Panc1 (cell line): ENCODE measurements at regions not wholly inside any gene's neighbourhood (a gene's known extent, or its start where the extent isn't known, plus 50 kb on each side); places are given as distances from the start of the nearest gene placed in this dataset.

Experiments used
- ATAC-seq: fragments of 200-7000 bp; cut with Tn5 transposase; 2 replicates; pipeline ENCODE4 v1.9.1; 2020; ENCODE audit warnings: mild to moderate bottlenecking, moderate library complexity
- BruUV-seq: library from RNA; stranded (reverse); fragments of 400-500 nt; replicated peaks from 2 replicates; lab custom pipeline; 2021; lab: Mats Ljungman, UMichigan
- CTCF ChIA-PET: fragments of 300-600 bp; sonication (Branson Sonifier 250); formaldehyde crosslinking; loops from one replicate; lab custom pipeline; 2022; ENCODE audit warnings: antibody characterized with exemption; lab: Charles Lee
- POLR2A ChIA-PET: fragments of 300-600 bp; sonication (Branson Sonifier 250); formaldehyde crosslinking; loops from one replicate; lab custom pipeline; 2022; ENCODE audit warnings: antibody characterized with exemption; lab: Charles Lee
- DNase-seq: peaks from one replicate; pipeline ENCODE4 v3.0.0-alpha.2; 2010; ENCODE audit warnings: low read depth, low spot score
- H3K27ac ChIP-seq: 2 replicates; pipeline ENCODE4 v1.5.1; 2011; ENCODE audit warnings: mild to moderate bottlenecking, low read length, inconsistent platforms
- H3K27me3 ChIP-seq: fragments of 200-500 bp; sonication (Bioruptor generic); 2 replicates; pipeline ENCODE4 v1.6.0; 2014; ENCODE audit warnings: low read length, inconsistent platforms; ENCODE audit not compliant: control insufficient read depth, insufficient read depth
- H3K36me3 ChIP-seq: fragments of 200-500 bp; sonication (Bioruptor generic); 2 replicates; pipeline ENCODE4 v1.5.1; 2014; ENCODE audit warnings: inconsistent platforms, mild to moderate bottlenecking, low read length, moderate library complexity; ENCODE audit not compliant: control insufficient read depth, insufficient read depth
- H3K4me1 ChIP-seq: 2 replicates; pipeline ENCODE4 v1.5.1; 2011; ENCODE audit warnings: inconsistent platforms, mild to moderate bottlenecking, low read length, moderate library complexity; ENCODE audit not compliant: control insufficient read depth, insufficient read depth
- H3K4me3 ChIP-seq, 2 experiments: 2 replicates each; pipeline ENCODE4 v1.5.1; 2011 to 2012; ENCODE audit warnings: low read depth in 2 of 2, low read length in 2 of 2, mild to moderate bottlenecking in 2 of 2, inconsistent platforms in 1 of 2, moderate library complexity in 1 of 2
- H3K9me3 ChIP-seq: fragments of 200-500 bp; sonication (Bioruptor generic); 2 replicates; pipeline ENCODE4 v1.5.1; 2014; ENCODE audit warnings: low read depth, mild to moderate bottlenecking, inconsistent platforms, low read length, moderate library complexity; ENCODE audit not compliant: control insufficient read depth, insufficient read depth
- CTCF ChIP-seq: fragments of 450-650 bp; IDR thresholded peaks from 2 replicates; pipeline ENCODE4 v1.5.1; 2017; ENCODE audit warnings: mild to moderate bottlenecking
- POLR2AphosphoS5 ChIP-seq: IDR thresholded peaks from 2 replicates; pipeline ENCODE4 v1.6.1; 2012; ENCODE audit warnings: mild to moderate bottlenecking, low read depth, low read length, moderate library complexity
- SIN3A ChIP-seq: IDR thresholded peaks from 2 replicates; pipeline ENCODE4 v1.6.1; 2012; ENCODE audit warnings: low read depth, mild to moderate bottlenecking, low read length, moderate library complexity, borderline replicate concordance; ENCODE audit not compliant: insufficient read depth
- TCF7L2 ChIP-seq: IDR thresholded peaks from 2 replicates; pipeline ENCODE4 v1.6.1; 2011; ENCODE audit warnings: mild to moderate bottlenecking, low read depth, low read length, inconsistent platforms
- in situ Hi-C: cut with HindIII; loops from 2 replicates; pipeline ENCODE4 v1.10.0; 2016; ENCODE audit warnings: low sequenced_read_pairs, low pct_unique_long_range_greater_than_20kb
- intact Hi-C: fragments of 100-400 bp; cut with micrococcal nuclease; formaldehyde crosslinking; loops from one replicate; pipeline ENCODE4 v1.10.0; 2022; ENCODE audit not compliant: unreplicated experiment
- TF ChIP-seq, protein P1 (sequence below), 2 experiments: IDR thresholded peaks; 2 replicates each; pipeline ENCODE4 v1.6.1; 2011 to 2012; ENCODE audit warnings: low read depth in 2 of 2, control low read depth in 1 of 2, low read length in 1 of 2, mild to moderate bottlenecking in 1 of 2, moderate library complexity in 1 of 2; ENCODE audit not compliant: insufficient read depth in 1 of 2

- no TSS peak for BruUV-seq
- H3K36me3 ChIP-seq, result no peaks in the 10 kb centered on the region
- no peak overlapping the region for H3K4me3 ChIP-seq
- no peaks in the 10 kb centered on the region for H3K4me1 ChIP-seq
- H3K27ac ChIP-seq, result no peak overlapping the region
- no peaks in the 10 kb centered on the region for H3K27me3 ChIP-seq
- ATAC-seq (no peak), DNase-seq (no peak)
- in situ Hi-C loops (no loop called here), intact Hi-C loops (no loop called here)
- no peaks in the 10 kb centered on the region for H3K9me3 ChIP-seq
- POLR2A ChIA-PET, result no interaction called here
- CTCF ChIA-PET, result no interaction called here
- TF ChIP-seq CTCF (no peak), POLR2AphosphoS5 (no peak), TCF7L2 (no peak), SIN3A (no peak)
- TF ChIP-seq, protein P1, sequence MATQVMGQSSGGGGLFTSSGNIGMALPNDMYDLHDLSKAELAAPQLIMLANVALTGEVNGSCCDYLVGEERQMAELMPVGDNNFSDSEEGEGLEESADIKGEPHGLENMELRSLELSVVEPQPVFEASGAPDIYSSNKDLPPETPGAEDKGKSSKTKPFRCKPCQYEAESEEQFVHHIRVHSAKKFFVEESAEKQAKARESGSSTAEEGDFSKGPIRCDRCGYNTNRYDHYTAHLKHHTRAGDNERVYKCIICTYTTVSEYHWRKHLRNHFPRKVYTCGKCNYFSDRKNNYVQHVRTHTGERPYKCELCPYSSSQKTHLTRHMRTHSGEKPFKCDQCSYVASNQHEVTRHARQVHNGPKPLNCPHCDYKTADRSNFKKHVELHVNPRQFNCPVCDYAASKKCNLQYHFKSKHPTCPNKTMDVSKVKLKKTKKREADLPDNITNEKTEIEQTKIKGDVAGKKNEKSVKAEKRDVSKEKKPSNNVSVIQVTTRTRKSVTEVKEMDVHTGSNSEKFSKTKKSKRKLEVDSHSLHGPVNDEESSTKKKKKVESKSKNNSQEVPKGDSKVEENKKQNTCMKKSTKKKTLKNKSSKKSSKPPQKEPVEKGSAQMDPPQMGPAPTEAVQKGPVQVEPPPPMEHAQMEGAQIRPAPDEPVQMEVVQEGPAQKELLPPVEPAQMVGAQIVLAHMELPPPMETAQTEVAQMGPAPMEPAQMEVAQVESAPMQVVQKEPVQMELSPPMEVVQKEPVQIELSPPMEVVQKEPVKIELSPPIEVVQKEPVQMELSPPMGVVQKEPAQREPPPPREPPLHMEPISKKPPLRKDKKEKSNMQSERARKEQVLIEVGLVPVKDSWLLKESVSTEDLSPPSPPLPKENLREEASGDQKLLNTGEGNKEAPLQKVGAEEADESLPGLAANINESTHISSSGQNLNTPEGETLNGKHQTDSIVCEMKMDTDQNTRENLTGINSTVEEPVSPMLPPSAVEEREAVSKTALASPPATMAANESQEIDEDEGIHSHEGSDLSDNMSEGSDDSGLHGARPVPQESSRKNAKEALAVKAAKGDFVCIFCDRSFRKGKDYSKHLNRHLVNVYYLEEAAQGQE (IDR thresholded peaks at IDR 0.05; ENCODE audit: insufficient read depth in 1 of 2, low read depth in 2 of 2, low read length in 1 of 2), result no peak
Measured at GRCh38 chr12:105487963-105488362, 157.5 kb downstream of the C12orf75 start.

DNA sequence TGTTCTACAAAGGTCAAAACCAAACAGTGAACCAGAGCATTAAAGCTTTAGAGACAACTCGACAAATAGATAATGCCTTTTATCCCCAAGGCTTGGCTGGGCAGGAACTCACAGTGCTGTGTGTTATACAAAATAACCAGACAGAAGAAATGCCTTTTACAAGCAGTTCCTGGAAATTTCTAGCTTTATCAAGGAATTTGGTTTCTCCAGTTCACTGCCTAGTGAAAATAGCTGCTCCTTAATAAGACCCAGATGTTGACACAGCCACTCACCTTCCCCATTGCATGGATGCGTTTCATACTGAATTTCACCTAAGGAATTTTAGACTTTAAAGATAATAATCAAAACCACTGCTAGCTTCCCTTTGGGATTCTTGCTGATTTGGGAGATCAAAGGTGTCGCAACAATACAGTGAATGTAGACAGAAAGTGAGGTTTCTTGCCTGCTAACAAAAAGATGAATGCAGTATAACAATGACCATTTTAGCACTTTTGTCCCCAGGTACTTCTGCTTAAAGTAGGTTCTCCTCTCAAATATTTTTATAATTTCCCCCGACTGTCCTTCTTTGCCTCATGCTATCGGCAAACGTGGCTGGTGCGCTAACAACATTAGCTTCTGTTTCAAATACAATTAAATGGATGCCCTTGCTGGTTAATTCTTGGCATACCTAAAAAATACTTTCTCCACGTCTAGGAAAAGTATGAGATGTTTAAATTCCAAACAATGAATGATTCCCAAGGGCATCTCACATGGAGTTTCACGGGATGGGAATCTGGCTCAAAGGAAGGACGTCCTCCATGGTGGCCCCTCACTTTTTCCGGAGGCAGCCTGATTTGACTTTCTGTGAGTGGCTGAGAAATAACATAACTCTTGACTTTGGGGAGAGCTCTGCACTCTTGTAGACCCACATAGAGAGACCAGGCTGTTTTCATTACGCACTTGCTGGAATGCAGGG, 162.4 kb downstream of the C12orf75 start:
- TF ChIP-seq CTCF (no peak), TCF7L2 (peak; percentile 48; the same call in 1 of the 2 replicates)
- no peaks in the 10 kb centered on the region; the same call in 1 of the 2 replicates for H3K9me3 ChIP-seq
- no peaks in the 10 kb centered on the region for H3K36me3 ChIP-seq
- H3K4me3 ChIP-seq, result no peak overlapping the region
- CTCF ChIA-PET, result no interaction called here
- intact Hi-C loops (no loop called here), in situ Hi-C loops (no loop called here)
- BruUV-seq, result no TSS peak
- H3K27ac ChIP-seq, result 0 out of 2 replicates have a peak overlapping the region, but pooled peaks have one; percentile 44
- POLR2A ChIA-PET, result no interaction called here
- H3K27me3 ChIP-seq, result no peaks in the 10 kb centered on the region
- H3K4me1 ChIP-seq, result no peaks in the 10 kb centered on the region
- DNase-seq, result no peak
- no peak for ATAC-seq
